ENCODE measurements at regions not wholly inside any gene's neighbourhood (a gene's known extent, or its start where the extent isn't known, plus 50 kb on each side); places are given as distances from the start of the nearest gene placed in this dataset.
"Not testable (repeated sequence)": the region's sequence is repeated elsewhere in the genome, so short reads cannot be mapped to it uniquely, and the experiment has no call there.

- Mint-ChIP-seq H3K36me3 (ENCODE audit: low read depth) (no peaks in the 10 kb centered on the region), H3K27ac (no peak overlapping the region), H3K27me3 (no peaks in the 10 kb centered on the region), H3K4me1 (peaks cover 30% of the 10 kb centered on the region), H3K4me3 (no peak overlapping the region), H3K9me3 (no peaks in the 10 kb centered on the region)
- intact Hi-C loops (cut with micrococcal nuclease): loop anchor here (5.0 kb wide), 1 partner anchor 42 kb away; no protein-coding TSS in a partner anchor
- ChIA-PET POLR2A (interaction anchor here (3.7 kb wide), 1 partner anchor 51 kb away, joined by 38 read pairs; the partner anchor contains the start of gene NEMP2), CTCF (interaction anchor here (1.4 kb wide), 1 partner anchor 95 kb away, joined by 5 read pairs; no protein-coding TSS in a partner anchor)
- DNase-seq (no peak), ATAC-seq (ENCODE audit: low read depth) (no peak)
- TF ChIP-seq CTCF (IDR thresholded peaks at IDR 0.05): no peak
These were observed 50.6 kb upstream of the NEMP2 start for GRCh38 chr2:190584980-190585661.

- Mint-ChIP-seq H3K36me3 (ENCODE audit: low read depth) (no peaks in the 10 kb centered on the region), H3K4me3 (no peak overlapping the region), H3K4me1 (peaks cover 30% of the 10 kb centered on the region), H3K27ac (no peak overlapping the region), H3K9me3 (no peaks in the 10 kb centered on the region), H3K27me3 (no peaks in the 10 kb centered on the region)
- ChIA-PET POLR2A (no interaction called here), CTCF (no interaction called here)
- intact Hi-C loops (cut with micrococcal nuclease): no loop called here
- TF ChIP-seq CTCF (IDR thresholded peaks at IDR 0.05): no peak
- ATAC-seq (ENCODE audit: low read depth): no peak
- no peak for DNase-seq
These were observed 52.6 kb upstream of the NEMP2 start for GRCh38 chr2:190587106-190587505.

- no peak for DNase-seq
- intact Hi-C loops (cut with micrococcal nuclease): no loop called here
- no peak overlapping the region for H3K4me3 Mint-ChIP-seq
- no peak overlapping the region for H3K27ac Mint-ChIP-seq
- no peak for TF ChIP-seq CTCF (IDR thresholded peaks at IDR 0.05)
- H3K36me3 Mint-ChIP-seq (ENCODE audit: low read depth): no peaks in the 10 kb centered on the region
- POLR2A ChIA-PET: no interaction called here
- no peak for ATAC-seq (ENCODE audit: low read depth)
- CTCF ChIA-PET: no interaction called here
- peaks cover 13% of the 10 kb centered on the region for H3K4me1 Mint-ChIP-seq
- H3K9me3 Mint-ChIP-seq: no peaks in the 10 kb centered on the region
- H3K27me3 Mint-ChIP-seq: no peaks in the 10 kb centered on the region
These were observed 54.5 kb upstream of the NEMP2 start for GRCh38 chr2:190589008-190589407.

- intact Hi-C loops (cut with micrococcal nuclease): no loop called here
- no peak for ATAC-seq (ENCODE audit: low read depth)
- POLR2A ChIA-PET: no interaction called here
- Mint-ChIP-seq H3K4me1 (peaks cover 5% of the 10 kb centered on the region), H3K9me3 (no peaks in the 10 kb centered on the region), H3K36me3 (ENCODE audit: low read depth) (no peaks in the 10 kb centered on the region), H3K4me3 (no peak overlapping the region), H3K27ac (no peak overlapping the region), H3K27me3 (no peaks in the 10 kb centered on the region)
- no peak for DNase-seq
- TF ChIP-seq CTCF (IDR thresholded peaks at IDR 0.05): no peak
- CTCF ChIA-PET: no interaction called here
These were observed 56.9 kb upstream of the NEMP2 start for GRCh38 chr2:190591437-190591836.

- no peaks in the 10 kb centered on the region for H3K9me3 Mint-ChIP-seq
- H3K4me3 Mint-ChIP-seq: no peak overlapping the region
- TF ChIP-seq CTCF (IDR thresholded peaks at IDR 0.05): no peak
- peaks cover 5% of the 10 kb centered on the region for H3K4me1 Mint-ChIP-seq
- intact Hi-C loops (cut with micrococcal nuclease): no loop called here
- H3K36me3 Mint-ChIP-seq (ENCODE audit: low read depth): no peaks in the 10 kb centered on the region
- CTCF ChIA-PET: no interaction called here
- ATAC-seq (ENCODE audit: low read depth): no peak
- no peaks in the 10 kb centered on the region for H3K27me3 Mint-ChIP-seq
- no peak overlapping the region for H3K27ac Mint-ChIP-seq
- POLR2A ChIA-PET: no interaction called here
- DNase-seq: no peak
These were observed 56.1 kb upstream of the NAB1 start for GRCh38 chr2:190592831-190593230.

GRCh38 chr2:190595879-190596278 is 53.0 kb upstream of the NAB1 start:
- H3K4me3 Mint-ChIP-seq; H3K9me3 Mint-ChIP-seq; H3K27ac Mint-ChIP-seq; intact Hi-C loops (cut with micrococcal nuclease); H3K36me3 Mint-ChIP-seq (ENCODE audit: low read depth); ATAC-seq (ENCODE audit: low read depth); H3K4me1 Mint-ChIP-seq; POLR2A ChIA-PET; CTCF ChIA-PET; DNase-seq; H3K27me3 Mint-ChIP-seq: not testable (repeated sequence)
